GM12878 (cell line): ENCODE measurements at regions not wholly inside any gene's neighbourhood (a gene's known extent, or its start where the extent isn't known, plus 50 kb on each side); places are given as distances from the start of the nearest gene placed in this dataset.

Experiments used
- CHD1 ChIP-seq: IDR thresholded peaks from 2 replicates; pipeline ENCODE4 v1.6.1; 2012; ENCODE audit warnings: low read depth, low read length, improper control_type of control experiment
- PAX5 ChIP-seq: IDR thresholded peaks from 2 replicates; pipeline ENCODE4 v1.6.1; 2011; ENCODE audit warnings: low read depth, low read length, borderline replicate concordance
- TF ChIP-seq, protein P1 (sequence below): fragments of 450-650 bp; IDR thresholded peaks from 2 replicates; pipeline ENCODE4 v1.6.1; 2018; ENCODE audit warnings: borderline replicate concordance, mild to moderate bottlenecking; ENCODE audit not compliant: partially characterized antibody
- TF ChIP-seq, protein P2 (sequence below): IDR thresholded peaks from 2 replicates; pipeline ENCODE4 v1.6.1; 2012; ENCODE audit warnings: low read depth, low read length, improper control_type of control experiment
- TF ChIP-seq, protein P3 (sequence below), 3 experiments: IDR thresholded peaks in 2 of 3; conservative IDR thresholded peaks in 1 of 3; 2 replicates each; pipeline ENCODE4 v1.5.1; 2011; ENCODE audit warnings: low read depth in 3 of 3, low read length in 3 of 3, mild to moderate bottlenecking in 3 of 3, control low read depth in 2 of 3, moderate library complexity in 2 of 3, inconsistent platforms in 1 of 3, mixed read lengths in 1 of 3; ENCODE audit not compliant: control insufficient read depth in 2 of 3, insufficient read depth in 1 of 3; ENCODE audit errors: extremely low read depth in 1 of 3
- TF ChIP-seq, protein P4 (sequence below): IDR thresholded peaks from 2 replicates; pipeline ENCODE4 v1.6.1; 2011; ENCODE audit warnings: mild to moderate bottlenecking, low read depth, low read length, moderate library complexity; ENCODE audit not compliant: insufficient replicate concordance

DNA sequence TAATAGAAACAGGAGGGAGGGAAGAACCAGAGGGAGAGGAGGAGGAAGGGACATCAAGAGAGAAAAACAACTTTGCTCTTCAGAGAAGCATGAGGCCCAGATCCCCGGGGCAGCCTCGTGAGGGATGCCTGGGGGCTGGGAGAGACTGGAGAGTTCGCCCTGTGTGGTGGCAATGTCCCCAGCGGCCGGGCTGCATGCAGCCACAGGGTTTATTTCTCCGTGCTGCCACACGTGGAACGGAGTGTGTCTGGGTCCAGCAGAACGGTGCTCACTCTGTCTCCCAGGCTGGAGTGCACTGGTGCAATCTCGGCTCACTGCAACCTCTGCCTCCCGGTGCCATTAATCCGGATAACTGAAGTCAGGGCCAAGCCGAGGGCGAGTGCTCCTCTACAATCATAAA, 257.7 kb downstream of the ACTR3B start (continued):
- TF ChIP-seq, protein P1, sequence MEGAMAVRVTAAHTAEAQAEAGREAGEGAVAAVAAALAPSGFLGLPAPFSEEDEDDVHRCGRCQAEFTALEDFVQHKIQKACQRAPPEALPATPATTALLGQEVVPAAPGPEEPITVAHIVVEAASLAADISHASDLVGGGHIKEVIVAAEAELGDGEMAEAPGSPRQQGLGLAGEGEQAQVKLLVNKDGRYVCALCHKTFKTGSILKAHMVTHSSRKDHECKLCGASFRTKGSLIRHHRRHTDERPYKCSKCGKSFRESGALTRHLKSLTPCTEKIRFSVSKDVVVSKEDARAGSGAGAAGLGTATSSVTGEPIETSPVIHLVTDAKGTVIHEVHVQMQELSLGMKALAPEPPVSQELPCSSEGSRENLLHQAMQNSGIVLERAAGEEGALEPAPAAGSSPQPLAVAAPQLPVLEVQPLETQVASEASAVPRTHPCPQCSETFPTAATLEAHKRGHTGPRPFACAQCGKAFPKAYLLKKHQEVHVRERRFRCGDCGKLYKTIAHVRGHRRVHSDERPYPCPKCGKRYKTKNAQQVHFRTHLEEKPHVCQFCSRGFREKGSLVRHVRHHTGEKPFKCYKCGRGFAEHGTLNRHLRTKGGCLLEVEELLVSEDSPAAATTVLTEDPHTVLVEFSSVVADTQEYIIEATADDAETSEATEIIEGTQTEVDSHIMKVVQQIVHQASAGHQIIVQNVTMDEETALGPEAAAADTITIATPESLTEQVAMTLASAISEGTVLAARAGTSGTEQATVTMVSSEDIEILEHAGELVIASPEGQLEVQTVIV = no peak
- TF ChIP-seq, protein P2, sequence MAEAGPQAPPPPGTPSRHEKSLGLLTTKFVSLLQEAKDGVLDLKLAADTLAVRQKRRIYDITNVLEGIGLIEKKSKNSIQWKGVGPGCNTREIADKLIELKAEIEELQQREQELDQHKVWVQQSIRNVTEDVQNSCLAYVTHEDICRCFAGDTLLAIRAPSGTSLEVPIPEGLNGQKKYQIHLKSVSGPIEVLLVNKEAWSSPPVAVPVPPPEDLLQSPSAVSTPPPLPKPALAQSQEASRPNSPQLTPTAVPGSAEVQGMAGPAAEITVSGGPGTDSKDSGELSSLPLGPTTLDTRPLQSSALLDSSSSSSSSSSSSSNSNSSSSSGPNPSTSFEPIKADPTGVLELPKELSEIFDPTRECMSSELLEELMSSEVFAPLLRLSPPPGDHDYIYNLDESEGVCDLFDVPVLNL = no peak
- TF ChIP-seq CHD1 = no peak
- no peak for TF ChIP-seq PAX5
- TF ChIP-seq, protein P3, sequence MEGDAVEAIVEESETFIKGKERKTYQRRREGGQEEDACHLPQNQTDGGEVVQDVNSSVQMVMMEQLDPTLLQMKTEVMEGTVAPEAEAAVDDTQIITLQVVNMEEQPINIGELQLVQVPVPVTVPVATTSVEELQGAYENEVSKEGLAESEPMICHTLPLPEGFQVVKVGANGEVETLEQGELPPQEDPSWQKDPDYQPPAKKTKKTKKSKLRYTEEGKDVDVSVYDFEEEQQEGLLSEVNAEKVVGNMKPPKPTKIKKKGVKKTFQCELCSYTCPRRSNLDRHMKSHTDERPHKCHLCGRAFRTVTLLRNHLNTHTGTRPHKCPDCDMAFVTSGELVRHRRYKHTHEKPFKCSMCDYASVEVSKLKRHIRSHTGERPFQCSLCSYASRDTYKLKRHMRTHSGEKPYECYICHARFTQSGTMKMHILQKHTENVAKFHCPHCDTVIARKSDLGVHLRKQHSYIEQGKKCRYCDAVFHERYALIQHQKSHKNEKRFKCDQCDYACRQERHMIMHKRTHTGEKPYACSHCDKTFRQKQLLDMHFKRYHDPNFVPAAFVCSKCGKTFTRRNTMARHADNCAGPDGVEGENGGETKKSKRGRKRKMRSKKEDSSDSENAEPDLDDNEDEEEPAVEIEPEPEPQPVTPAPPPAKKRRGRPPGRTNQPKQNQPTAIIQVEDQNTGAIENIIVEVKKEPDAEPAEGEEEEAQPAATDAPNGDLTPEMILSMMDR (IDR thresholded peaks at IDR 0.05 in 2 of 3, conservative IDR thresholded peaks at IDR 0.05 in 1 of 3; ENCODE audit: control insufficient read depth in 2 of 3, extremely low read depth in 1 of 3, insufficient read depth in 1 of 3, low read depth in 3 of 3, low read length in 3 of 3) = no peak
- TF ChIP-seq, protein P4, sequence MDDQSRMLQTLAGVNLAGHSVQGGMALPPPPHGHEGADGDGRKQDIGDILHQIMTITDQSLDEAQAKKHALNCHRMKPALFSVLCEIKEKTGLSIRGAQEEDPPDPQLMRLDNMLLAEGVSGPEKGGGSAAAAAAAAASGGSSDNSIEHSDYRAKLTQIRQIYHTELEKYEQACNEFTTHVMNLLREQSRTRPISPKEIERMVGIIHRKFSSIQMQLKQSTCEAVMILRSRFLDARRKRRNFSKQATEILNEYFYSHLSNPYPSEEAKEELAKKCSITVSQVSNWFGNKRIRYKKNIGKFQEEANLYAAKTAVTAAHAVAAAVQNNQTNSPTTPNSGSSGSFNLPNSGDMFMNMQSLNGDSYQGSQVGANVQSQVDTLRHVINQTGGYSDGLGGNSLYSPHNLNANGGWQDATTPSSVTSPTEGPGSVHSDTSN = no peak
